ENCODE measurements at regions not wholly inside any gene's neighbourhood (a gene's known extent, or its start where the extent isn't known, plus 50 kb on each side); places are given as distances from the start of the nearest gene placed in this dataset.

DNA sequence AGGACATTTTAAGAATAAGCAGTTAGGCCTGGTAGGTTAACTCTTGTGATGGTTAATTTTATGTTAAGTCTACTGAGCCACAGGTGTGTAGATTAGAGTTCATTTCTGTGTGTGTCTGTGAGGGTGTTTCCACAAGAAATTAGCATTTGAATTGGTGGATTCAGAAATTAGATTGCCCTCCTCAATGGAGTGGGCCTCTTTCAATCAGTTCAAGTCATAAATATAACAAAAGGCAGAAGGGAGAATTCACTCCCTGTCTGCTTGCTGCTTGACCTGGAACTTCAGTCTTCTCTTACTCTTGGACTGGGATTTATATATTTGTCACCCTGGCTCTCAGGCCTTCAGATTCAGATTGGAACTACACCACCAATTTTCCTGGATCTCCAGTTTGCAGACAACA, 55.3 kb upstream of the POM121L12 start:
- Mint-ChIP-seq H3K27ac (no peak overlapping the region), H3K9me3 (peaks cover 34% of the 10 kb centered on the region), H3K4me3 (no peak overlapping the region), H3K27me3 (no peaks in the 10 kb centered on the region), H3K4me1 (ENCODE audit: low read depth) (no peaks in the 10 kb centered on the region), H3K36me3 (ENCODE audit: low read depth) (no peaks in the 10 kb centered on the region)
- intact Hi-C loops (cut with micrococcal nuclease) = loop anchor here (10.0 kb wide), 1 partner anchor 55 kb away; no protein-coding TSS in a partner anchor

GRCh38 chr7:52973126-52973525, 62.3 kb upstream of the POM121L12 start:
- intact Hi-C loops (cut with micrococcal nuclease) = no loop called here
- H3K4me1 Mint-ChIP-seq (ENCODE audit: low read depth) = no peaks in the 10 kb centered on the region
- peaks cover 7% of the 10 kb centered on the region for H3K9me3 Mint-ChIP-seq
- H3K4me3 Mint-ChIP-seq = no peak overlapping the region
- H3K27me3 Mint-ChIP-seq = no peaks in the 10 kb centered on the region
- no peak overlapping the region for H3K27ac Mint-ChIP-seq
- H3K36me3 Mint-ChIP-seq (ENCODE audit: low read depth) = no peaks in the 10 kb centered on the region

DNA sequence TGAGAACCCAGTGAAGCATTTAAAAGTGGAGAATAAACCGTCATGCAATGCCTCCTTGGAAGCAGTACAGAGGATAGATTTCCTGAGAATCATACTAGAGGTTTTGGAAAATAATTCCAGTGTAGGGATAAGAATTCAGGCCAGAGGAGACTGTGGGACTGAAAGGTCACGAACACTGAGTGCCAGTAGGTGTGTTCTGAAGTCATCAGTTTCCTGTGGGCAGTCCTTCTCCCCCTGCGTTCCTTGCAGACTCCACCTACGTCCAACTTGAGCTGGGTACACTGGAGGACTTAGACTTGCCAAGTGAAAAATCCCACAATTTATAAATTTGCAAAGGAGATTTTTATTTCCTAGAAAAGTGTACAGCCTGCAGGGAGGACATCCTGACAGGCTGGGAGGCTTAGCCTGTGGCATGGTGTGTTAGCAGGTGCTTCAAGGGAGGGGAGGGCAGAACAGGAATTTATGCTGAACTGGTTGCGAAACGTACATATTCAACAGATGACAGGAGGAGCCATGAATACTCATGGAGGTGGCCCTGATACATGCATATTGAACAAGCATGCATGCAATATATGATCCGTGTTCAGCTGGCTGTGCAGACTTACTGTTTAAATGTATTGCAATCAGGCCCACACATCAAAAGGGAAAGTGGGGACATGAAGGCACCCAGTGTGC, 72.9 kb upstream of the POM121L12 start:
- Mint-ChIP-seq H3K9me3 (peaks cover 49% of the 10 kb centered on the region), H3K36me3 (ENCODE audit: low read depth) (no peaks in the 10 kb centered on the region), H3K4me1 (ENCODE audit: low read depth) (no peaks in the 10 kb centered on the region), H3K27me3 (no peaks in the 10 kb centered on the region), H3K4me3 (no peak overlapping the region), H3K27ac (no peak overlapping the region)
- intact Hi-C loops (cut with micrococcal nuclease) = no loop called here

GRCh38 chr7:52961084-52961483, 74.3 kb upstream of the POM121L12 start:
- Mint-ChIP-seq H3K27me3 (no peaks in the 10 kb centered on the region), H3K9me3 (peaks cover 37% of the 10 kb centered on the region), H3K36me3 (ENCODE audit: low read depth) (no peaks in the 10 kb centered on the region), H3K4me3 (no peak overlapping the region), H3K27ac (no peak overlapping the region), H3K4me1 (ENCODE audit: low read depth) (no peaks in the 10 kb centered on the region)
- intact Hi-C loops (cut with micrococcal nuclease) = no loop called here

DNA sequence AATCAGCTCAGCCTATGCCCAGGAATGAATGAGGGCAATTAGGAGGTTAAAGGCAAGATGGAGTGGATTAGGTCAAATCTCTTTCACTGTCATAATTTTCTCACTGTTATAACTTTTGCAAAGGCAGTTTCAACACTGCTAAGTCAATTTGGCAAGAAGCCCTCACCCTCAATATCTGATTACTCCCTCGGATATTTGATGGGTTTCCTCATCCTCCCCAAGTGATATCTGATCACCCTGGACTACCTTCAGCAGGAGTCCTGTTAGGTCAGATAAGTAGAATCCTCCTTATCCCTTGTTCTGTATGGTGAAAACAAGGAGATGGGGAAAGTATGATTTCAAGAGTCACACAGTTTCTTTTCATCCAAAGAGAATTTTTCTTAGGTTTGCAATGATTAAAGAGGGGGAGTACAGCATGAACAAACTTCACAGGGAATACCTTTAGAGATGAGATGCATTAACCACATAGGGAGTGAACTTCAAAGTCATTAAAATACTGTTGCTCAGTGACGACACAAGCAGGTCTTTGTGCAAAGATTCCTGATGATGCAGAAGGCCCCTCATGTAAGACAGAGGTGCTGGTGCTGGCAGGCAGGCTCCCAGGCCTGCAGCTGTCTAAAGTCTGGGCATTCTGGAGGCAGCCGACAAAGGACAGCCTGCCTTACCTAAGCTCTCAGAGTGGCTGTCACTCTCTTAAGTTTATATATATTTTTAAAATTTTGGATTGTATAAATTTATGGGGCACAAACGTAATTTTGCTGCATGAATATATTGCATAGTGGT, 75.4 kb upstream of the POM121L12 start:
- H3K27me3 Mint-ChIP-seq = no peaks in the 10 kb centered on the region
- no peaks in the 10 kb centered on the region for H3K4me1 Mint-ChIP-seq (ENCODE audit: low read depth)
- H3K4me3 Mint-ChIP-seq = no peak overlapping the region
- no peaks in the 10 kb centered on the region for H3K36me3 Mint-ChIP-seq (ENCODE audit: low read depth)
- no peak overlapping the region for H3K27ac Mint-ChIP-seq
- H3K9me3 Mint-ChIP-seq = peaks cover 27% of the 10 kb centered on the region
- intact Hi-C loops (cut with micrococcal nuclease) = no loop called here

DNA sequence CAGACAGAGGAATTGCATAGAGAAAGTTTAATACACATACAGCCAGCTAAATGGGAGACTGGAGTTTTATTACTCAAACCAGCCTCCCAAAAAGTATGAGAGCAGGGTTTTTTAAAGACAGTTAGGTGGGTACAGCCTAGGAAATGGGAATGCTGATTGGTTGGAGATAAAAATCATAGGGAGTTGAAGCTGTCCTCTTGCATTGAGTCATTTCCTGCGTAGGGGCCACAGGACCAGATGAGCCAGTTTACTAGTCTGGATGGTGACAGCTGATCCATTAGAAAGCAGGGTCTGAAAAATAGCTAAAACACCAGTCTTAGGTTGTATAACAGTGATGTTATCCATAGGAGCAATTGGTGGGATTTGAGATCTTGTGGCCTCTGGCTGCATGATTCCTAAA, 76.1 kb upstream of the POM121L12 start:
- peaks cover 20% of the 10 kb centered on the region for H3K9me3 Mint-ChIP-seq
- no peak overlapping the region for H3K27ac Mint-ChIP-seq
- H3K36me3 Mint-ChIP-seq (ENCODE audit: low read depth) = no peaks in the 10 kb centered on the region
- intact Hi-C loops (cut with micrococcal nuclease) = no loop called here
- H3K4me3 Mint-ChIP-seq = no peak overlapping the region
- H3K4me1 Mint-ChIP-seq (ENCODE audit: low read depth) = no peaks in the 10 kb centered on the region
- no peaks in the 10 kb centered on the region for H3K27me3 Mint-ChIP-seq

- peaks cover 13% of the 10 kb centered on the region for H3K9me3 Mint-ChIP-seq
- H3K36me3 Mint-ChIP-seq (ENCODE audit: low read depth) = no peaks in the 10 kb centered on the region
- intact Hi-C loops (cut with micrococcal nuclease) = no loop called here
- no peak overlapping the region for H3K27ac Mint-ChIP-seq
- H3K27me3 Mint-ChIP-seq = no peaks in the 10 kb centered on the region
- H3K4me1 Mint-ChIP-seq (ENCODE audit: low read depth) = no peaks in the 10 kb centered on the region
- no peak overlapping the region for H3K4me3 Mint-ChIP-seq
Observed at GRCh38 chr7:52958621-52959140, 76.8 kb upstream of the POM121L12 start.

DNA sequence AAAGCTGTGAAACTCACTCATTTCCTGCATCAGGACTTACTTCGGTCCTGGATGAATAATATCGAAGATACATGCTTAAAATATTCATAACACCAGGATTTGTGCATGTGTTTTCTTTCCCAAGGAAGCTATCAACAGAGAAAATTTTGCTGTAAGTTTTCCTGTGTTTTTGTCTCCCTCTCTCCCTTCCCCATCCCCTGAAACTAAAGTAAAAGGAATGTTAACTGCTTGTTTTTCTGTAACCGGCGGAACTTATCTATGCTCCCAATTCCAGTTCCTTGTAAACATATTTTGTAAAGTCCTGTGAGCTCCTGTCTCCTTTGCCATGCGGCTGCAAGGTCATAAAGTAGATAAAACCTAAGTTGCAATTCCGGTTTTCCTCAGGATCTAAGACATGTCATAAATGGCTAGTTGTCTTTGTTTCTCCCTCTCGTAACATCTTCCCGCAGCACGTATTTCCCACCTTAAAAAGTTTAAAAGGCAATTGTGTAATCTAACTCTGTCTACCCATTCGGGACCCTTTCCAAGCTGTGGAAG, 79.0 kb upstream of the POM121L12 start:
- intact Hi-C loops (cut with micrococcal nuclease) = no loop called here
- H3K27ac Mint-ChIP-seq = no peak overlapping the region

DNA sequence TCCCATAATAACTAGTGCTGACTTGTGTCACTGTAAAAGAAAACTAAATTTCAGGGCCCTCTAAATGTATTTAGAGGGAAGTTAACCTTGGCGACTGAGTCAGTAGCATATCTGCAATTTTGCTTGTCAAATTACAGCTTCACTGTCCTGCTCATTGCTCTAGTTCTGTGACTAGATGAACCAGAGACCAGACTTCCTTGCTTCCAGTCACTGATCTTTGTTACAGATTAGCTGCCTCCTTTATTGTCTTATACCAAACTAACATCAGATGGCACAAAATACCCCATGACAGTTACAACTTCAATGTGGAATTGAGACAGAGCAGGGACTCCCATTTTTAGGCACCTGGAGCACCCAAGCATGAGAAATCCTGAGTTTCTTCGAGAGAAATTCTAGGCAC, 79.9 kb upstream of the POM121L12 start:
- Mint-ChIP-seq H3K36me3 (ENCODE audit: low read depth) (no peaks in the 10 kb centered on the region), H3K9me3 (no peaks in the 10 kb centered on the region), H3K27ac (no peak overlapping the region), H3K4me3 (no peak overlapping the region), H3K4me1 (ENCODE audit: low read depth) (no peaks in the 10 kb centered on the region), H3K27me3 (no peaks in the 10 kb centered on the region)
- intact Hi-C loops (cut with micrococcal nuclease) = no loop called here

More for the DNA sequence above, 79.0 kb upstream of the POM121L12 start:
- H3K27me3 Mint-ChIP-seq = no peaks in the 10 kb centered on the region
- H3K36me3 Mint-ChIP-seq (ENCODE audit: low read depth) = no peaks in the 10 kb centered on the region
- H3K4me3 Mint-ChIP-seq = no peak overlapping the region
- no peaks in the 10 kb centered on the region for H3K4me1 Mint-ChIP-seq (ENCODE audit: low read depth)
- no peaks in the 10 kb centered on the region for H3K9me3 Mint-ChIP-seq

GRCh38 chr7:52944921-52945320, 90.5 kb upstream of the POM121L12 start:
- Mint-ChIP-seq H3K4me1 (ENCODE audit: low read depth) (no peaks in the 10 kb centered on the region), H3K9me3 (peaks cover 33% of the 10 kb centered on the region)

GRCh38 chr7:52940481-52940880, 95.0 kb upstream of the POM121L12 start:
- no peak overlapping the region for H3K27ac Mint-ChIP-seq
- no peak overlapping the region for H3K4me3 Mint-ChIP-seq
- H3K36me3 Mint-ChIP-seq (ENCODE audit: low read depth) = no peaks in the 10 kb centered on the region
- H3K27me3 Mint-ChIP-seq = no peaks in the 10 kb centered on the region
- intact Hi-C loops (cut with micrococcal nuclease) = no loop called here
- H3K4me1 Mint-ChIP-seq (ENCODE audit: low read depth) = no peaks in the 10 kb centered on the region
- H3K9me3 Mint-ChIP-seq = peaks cover 21% of the 10 kb centered on the region

More at GRCh38 chr7:52944921-52945320, 90.5 kb upstream of the POM121L12 start:
- no peaks in the 10 kb centered on the region for H3K27me3 Mint-ChIP-seq
- intact Hi-C loops (cut with micrococcal nuclease) = no loop called here
- no peak overlapping the region for H3K4me3 Mint-ChIP-seq
- H3K36me3 Mint-ChIP-seq (ENCODE audit: low read depth) = no peaks in the 10 kb centered on the region
- no peak overlapping the region for H3K27ac Mint-ChIP-seq

- no peak overlapping the region for H3K4me3 Mint-ChIP-seq
- no peaks in the 10 kb centered on the region for H3K27me3 Mint-ChIP-seq
- H3K36me3 Mint-ChIP-seq (ENCODE audit: low read depth) = no peaks in the 10 kb centered on the region
- H3K4me1 Mint-ChIP-seq (ENCODE audit: low read depth) = no peaks in the 10 kb centered on the region
- intact Hi-C loops (cut with micrococcal nuclease) = no loop called here
- no peak overlapping the region for H3K27ac Mint-ChIP-seq
- H3K9me3 Mint-ChIP-seq = peaks cover 40% of the 10 kb centered on the region
Observed at GRCh38 chr7:52938455-52939133, 96.8 kb upstream of the POM121L12 start.

- no peaks in the 10 kb centered on the region for H3K36me3 Mint-ChIP-seq (ENCODE audit: low read depth)
- no peak overlapping the region for H3K4me3 Mint-ChIP-seq
- peaks cover 57% of the 10 kb centered on the region for H3K9me3 Mint-ChIP-seq
- no peaks in the 10 kb centered on the region for H3K4me1 Mint-ChIP-seq (ENCODE audit: low read depth)
- H3K27me3 Mint-ChIP-seq = no peaks in the 10 kb centered on the region
- intact Hi-C loops (cut with micrococcal nuclease) = no loop called here
- no peak overlapping the region for H3K27ac Mint-ChIP-seq
Observed at GRCh38 chr7:52936750-52937149, 98.7 kb upstream of the POM121L12 start.

- H3K27me3 Mint-ChIP-seq = no peaks in the 10 kb centered on the region
- H3K4me3 Mint-ChIP-seq = no peak overlapping the region
- intact Hi-C loops (cut with micrococcal nuclease) = loop anchor here (10.0 kb wide), 1 partner anchor 56 kb away; no protein-coding TSS in a partner anchor
- no peaks in the 10 kb centered on the region for H3K36me3 Mint-ChIP-seq (ENCODE audit: low read depth)
- H3K4me1 Mint-ChIP-seq (ENCODE audit: low read depth) = no peaks in the 10 kb centered on the region
- no peak overlapping the region for H3K27ac Mint-ChIP-seq
- H3K9me3 Mint-ChIP-seq = peaks cover 40% of the 10 kb centered on the region
Observed at GRCh38 chr7:52928591-52928990, 106.8 kb upstream of the POM121L12 start.

All from dendritic cell treated with granulocyte-macrophage colony-stimulating factor and Interleukin-4, amounts not matched to agents 40 ng/mL and 50 ng/mL, for 4 days (primary cell).